H1 (cell line): ENCODE measurements at regions not wholly inside any gene's neighbourhood (a gene's known extent, or its start where the extent isn't known, plus 50 kb on each side); places are given as distances from the start of the nearest gene placed in this dataset.

Experiments
- CTCF ChIA-PET: fragments of 300-600 bp; sonication (Branson Sonifier 250); formaldehyde crosslinking; loops from one replicate; lab custom pipeline; 2021; ENCODE audit not compliant: partially characterized antibody; lab: Charles Lee
- POLR2A ChIA-PET: fragments of 300-600 bp; sonication (Branson Sonifier 250); formaldehyde crosslinking; loops from one replicate; lab custom pipeline; 2021; ENCODE audit warnings: inconsistent platforms; ENCODE audit not compliant: partially characterized antibody; lab: Charles Lee
- DNase-seq, 2 experiments: peaks; one replicate each; pipeline versions ENCODE4 v3.0.0 to v3.0.0-alpha.2; 2010 to 2022; ENCODE audit warnings: low spot score in 2 of 2, low read depth in 1 of 2, mixed read lengths in 1 of 2
- FAIRE-seq: peaks from 2 replicates; lab custom pipeline; 2011; peaks lifted over from hg19 to GRCh38; lab: Jason Lieb, UNC
- H2AFZ ChIP-seq: 2 replicates; pipeline ENCODE4 v1.8.1; 2012; ENCODE audit warnings: low read length, inconsistent platforms
- H2AK5ac ChIP-seq: 2 replicates; pipeline ENCODE4 v1.6.1; 2013; ENCODE audit warnings: low read depth, low read length
- H2BK120ac ChIP-seq: replicated peaks from 2 replicates; pipeline ENCODE3; 2013; ENCODE audit warnings: low read depth, low read length, inconsistent platforms
- H2BK12ac ChIP-seq: 2 replicates; pipeline ENCODE4 v1.6.1; 2013; ENCODE audit warnings: low read depth, low read length
- H2BK15ac ChIP-seq: 2 replicates; pipeline ENCODE4 v1.6.1; 2013; ENCODE audit warnings: low read length
- H2BK20ac ChIP-seq: 2 replicates; pipeline ENCODE4 v1.6.1; 2013; ENCODE audit warnings: low read length
- H2BK5ac ChIP-seq: 2 replicates; pipeline ENCODE4 v1.6.1; 2013; ENCODE audit warnings: low read depth, low read length
- H3K14ac ChIP-seq: 2 replicates; pipeline ENCODE4 v1.6.1; 2013; ENCODE audit warnings: inconsistent platforms; ENCODE audit not compliant: insufficient read length
- H3K18ac ChIP-seq: 2 replicates; pipeline ENCODE4 v1.6.1; 2013; ENCODE audit warnings: low read length; ENCODE audit errors: extremely low read depth
- H3K23ac ChIP-seq: 2 replicates; pipeline ENCODE4 v1.6.1; 2013; ENCODE audit warnings: inconsistent platforms; ENCODE audit not compliant: insufficient read length
- H3K23me2 ChIP-seq: 2 replicates; pipeline ENCODE4 v1.6.1; 2013; ENCODE audit warnings: low read depth, low read length
- H3K27ac ChIP-seq: 2 replicates; pipeline ENCODE4 v1.6.1; 2011; ENCODE audit warnings: low read depth, low read length, inconsistent platforms
- H3K27me3 ChIP-seq, 4 experiments: replicated peaks in 1 of 4; 1 replicate in 1 of 4; 2 replicates in 3 of 4; pipeline versions ENCODE4 v1.6.1 to v1.8.1; 2011 to 2013; ENCODE audit warnings: low read length in 3 of 4, mild to moderate bottlenecking in 3 of 4, inconsistent platforms in 2 of 4, mixed read lengths in 2 of 4, moderate library complexity in 1 of 4; ENCODE audit not compliant: control insufficient read depth in 3 of 4, insufficient read depth in 3 of 4; ENCODE audit errors: extremely low read depth in 1 of 4
- H3K36me3 ChIP-seq, 4 experiments: 2 replicates each; pipeline versions ENCODE4 v1.6.1 to v1.8.1; 2011 to 2013; ENCODE audit warnings: mild to moderate bottlenecking in 4 of 4, low read length in 3 of 4, moderate library complexity in 2 of 4, control low read depth in 1 of 4, inconsistent platforms in 1 of 4; ENCODE audit not compliant: insufficient read depth in 4 of 4, control insufficient read depth in 2 of 4
- H3K4ac ChIP-seq: replicated peaks from 2 replicates; pipeline ENCODE3; 2013; ENCODE audit warnings: low read length, low read depth, mixed read lengths, inconsistent platforms; ENCODE audit not compliant: insufficient read length
- H3K4me1 ChIP-seq, 4 experiments: replicated peaks in 1 of 4; 1 replicate in 1 of 4; 2 replicates in 3 of 4; pipeline versions ENCODE4 v1.6.1 to v1.8.1; 2011 to 2013; ENCODE audit warnings: low read length in 3 of 4, inconsistent platforms in 2 of 4, mixed read lengths in 1 of 4; ENCODE audit not compliant: insufficient read depth in 4 of 4, control insufficient read depth in 3 of 4
- H3K4me2 ChIP-seq, 2 experiments: 2 replicates each; pipeline versions ENCODE4 v1.6.1 to v1.8.1; 2011 to 2013; ENCODE audit warnings: low read depth in 2 of 2, low read length in 2 of 2, control low read depth in 1 of 2, inconsistent platforms in 1 of 2, mild to moderate bottlenecking in 1 of 2; ENCODE audit not compliant: insufficient read depth in 1 of 2
- H3K4me3 ChIP-seq, 4 experiments: fragments of 200-600, 300-600 bp in 1 of 4; sonication (generic), shearing (Covaris generic), sonication (Bioruptor Twin) in 1 of 4; 2 replicates each; pipeline versions ENCODE4 v1.5.1 to v1.8.1; 2011 to 2016; ENCODE audit warnings: low read length in 4 of 4, low read depth in 3 of 4, control low read depth in 2 of 4, inconsistent platforms in 2 of 4, mild to moderate bottlenecking in 2 of 4, mixed read lengths in 1 of 4, moderate library complexity in 1 of 4; ENCODE audit not compliant: insufficient read depth in 2 of 4; ENCODE audit errors: extremely low read depth in 1 of 4
- H3K56ac ChIP-seq: replicated peaks from 2 replicates; pipeline ENCODE3; 2013; ENCODE audit warnings: low read depth, mild to moderate bottlenecking, mixed read lengths, low read length, inconsistent platforms; ENCODE audit not compliant: insufficient read length
- H3K79me1 ChIP-seq: 2 replicates; pipeline ENCODE4 v1.6.1; 2013; ENCODE audit warnings: low read depth, low read length, control low read depth
- H3K79me2 ChIP-seq, 2 experiments: 2 replicates each; pipeline versions ENCODE4 v1.6.1 to v1.8.1; 2012 to 2013; ENCODE audit warnings: low read length in 2 of 2, mild to moderate bottlenecking in 2 of 2, inconsistent platforms in 1 of 2; ENCODE audit not compliant: insufficient read depth in 2 of 2, control insufficient read depth in 1 of 2
- H3K9ac ChIP-seq, 4 experiments: replicated peaks in 1 of 4; 1 replicate in 1 of 4; 2 replicates in 3 of 4; pipeline versions ENCODE4 v1.6.1 to v1.8.1; 2011 to 2013; ENCODE audit warnings: low read depth in 3 of 4, low read length in 3 of 4, control low read depth in 2 of 4, mild to moderate bottlenecking in 2 of 4, moderate library complexity in 2 of 4, inconsistent platforms in 1 of 4; ENCODE audit errors: extremely low read depth in 1 of 4
- H3K9me3 ChIP-seq, 2 experiments: 2 replicates each; pipeline versions ENCODE4 v1.6.1 to v1.8.1; 2012 to 2013; ENCODE audit warnings: mild to moderate bottlenecking in 2 of 2, moderate library complexity in 2 of 2, control low read depth in 1 of 2, inconsistent platforms in 1 of 2, low read depth in 1 of 2, low read length in 1 of 2, mixed read lengths in 1 of 2; ENCODE audit not compliant: insufficient read depth in 2 of 2
- H4K20me1 ChIP-seq, 2 experiments: replicated peaks in 1 of 2; 2 replicates each; pipeline versions ENCODE3 to v1.8.1; 2011 to 2013; ENCODE audit warnings: inconsistent platforms in 2 of 2, low read length in 2 of 2, mild to moderate bottlenecking in 1 of 2; ENCODE audit not compliant: insufficient read depth in 2 of 2, control insufficient read depth in 1 of 2
- H4K5ac ChIP-seq: 2 replicates; pipeline ENCODE4 v1.6.1; 2013; ENCODE audit warnings: low read length, low read depth, mixed read lengths, inconsistent platforms; ENCODE audit not compliant: insufficient read length
- H4K8ac ChIP-seq: 2 replicates; pipeline ENCODE4 v1.8.0; 2013; ENCODE audit warnings: mild to moderate bottlenecking, moderate library complexity, low read length, inconsistent platforms; ENCODE audit not compliant: insufficient read depth; ENCODE audit errors: extremely low read depth
- H4K91ac ChIP-seq: replicated peaks from 2 replicates; pipeline ENCODE3; 2013; ENCODE audit warnings: low read length, mixed read lengths, inconsistent platforms; ENCODE audit not compliant: insufficient read length
- BACH1 ChIP-seq: IDR thresholded peaks from 2 replicates; pipeline ENCODE4 v1.6.1; 2012; ENCODE audit warnings: low read length, improper control_type of control experiment
- FOSL1 ChIP-seq: IDR thresholded peaks from 2 replicates; pipeline ENCODE4 v1.6.1; 2011; ENCODE audit warnings: mild to moderate bottlenecking, low read depth, low read length, moderate library complexity; ENCODE audit not compliant: insufficient read depth
- KDM5A ChIP-seq: fragments of 200-600 bp; IDR thresholded peaks from 2 replicates; pipeline ENCODE4 v1.7.1; 2012; ENCODE audit warnings: mild to moderate bottlenecking, low read length, inconsistent platforms, mixed read lengths
- RAD21 ChIP-seq, 2 experiments: IDR thresholded peaks in 1 of 2; conservative IDR thresholded peaks in 1 of 2; 2 replicates each; pipeline ENCODE4 v1.6.1; 2011; ENCODE audit warnings: low read depth in 2 of 2, low read length in 2 of 2, improper control_type of control experiment in 1 of 2, inconsistent platforms in 1 of 2, mild to moderate bottlenecking in 1 of 2, moderate library complexity in 1 of 2
- SAP30 ChIP-seq: fragments of 300-600 bp; sonication (generic); IDR thresholded peaks from 2 replicates; pipeline ENCODE4 v1.7.1; 2012; ENCODE audit warnings: low read length, moderate library complexity, mild to moderate bottlenecking, inconsistent platforms; ENCODE audit not compliant: insufficient read depth, insufficient replicate concordance
- WGBS, 2 experiments: shearing (Covaris generic) in 1 of 2; methylation state at CpG; one replicate each; pipeline versions ENCODE4 v1.1.6 to v1.1.7; 2013 to 2015; ENCODE audit warnings: low lambda C conversion rate in 2 of 2, mixed read lengths in 2 of 2, inconsistent platforms in 1 of 2, low coverage in 1 of 2, missing lambda C conversion rate in 1 of 2; ENCODE audit not compliant: insufficient replicate concordance in 2 of 2, insufficient coverage in 1 of 2, insufficient read length in 1 of 2; ENCODE audit errors: extremely low coverage in 1 of 2, missing lambda C conversion rate in 1 of 2; 5-methylcytosine and 5-hydroxymethylcytosine counted together

DNA sequence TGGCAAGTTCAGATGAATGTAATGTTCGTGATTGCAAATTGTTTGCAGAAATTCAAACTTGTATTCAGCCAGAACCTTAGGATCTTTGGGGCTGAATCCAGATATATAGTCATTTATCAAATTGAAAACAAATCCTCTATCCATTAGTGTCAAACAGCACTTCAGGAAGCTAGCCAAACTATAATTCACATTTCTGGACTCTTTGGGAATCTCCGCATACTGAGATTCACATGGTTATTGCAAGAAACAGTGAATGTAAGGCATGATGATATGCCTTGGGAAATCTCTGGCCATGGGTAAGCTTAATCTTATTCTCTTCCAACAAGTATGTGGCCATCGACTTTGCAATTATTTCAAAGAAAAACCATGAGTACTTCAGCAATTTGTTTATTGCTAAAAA is 98.5 kb downstream of the KLHL28 start (continued):
- no peak for TF ChIP-seq BACH1
- TF ChIP-seq, all 59 proteins: peak for 0

- no peak for FAIRE-seq
- no peak overlapping the region for H2BK5ac ChIP-seq
- peak; percentile 16 to 31; a peak in 2 of 4 replicates for TF ChIP-seq RAD21 (IDR thresholded peaks at IDR 0.05 in 1 of 2, conservative IDR thresholded peaks at IDR 0.05 in 1 of 2; ENCODE audit: low read depth in 2 of 2, low read length in 2 of 2)
- no peak for TF ChIP-seq FOSL1
- no peak for TF ChIP-seq KDM5A
- no peak for TF ChIP-seq SAP30
- TF ChIP-seq, all 59 proteins: peak for 1
- H3K79me1 ChIP-seq, result no peaks in the 10 kb centered on the region
- H3K4ac ChIP-seq, result no peak overlapping the region
- no peaks in the 10 kb centered on the region for H3K27me3 ChIP-seq
- H3K27ac ChIP-seq, result no peak overlapping the region
- no peak overlapping the region for H3K4me3 ChIP-seq
- H3K4me2 ChIP-seq, result no peak overlapping the region
- H2AFZ ChIP-seq, result no peak overlapping the region
- H4K8ac ChIP-seq, result no peak overlapping the region
- no peak overlapping the region for H2BK20ac ChIP-seq
- no peaks in the 10 kb centered on the region for H4K20me1 ChIP-seq
- no peaks in the 10 kb centered on the region for H3K79me2 ChIP-seq
- no peak overlapping the region for H3K14ac ChIP-seq
- no peak for DNase-seq
- H3K56ac ChIP-seq, result no peak overlapping the region
- no peak overlapping the region for H3K9ac ChIP-seq
- ChIA-PET CTCF (interaction anchor here (0.8 kb wide), 1 partner anchor 8 kb away, joined by 3 read pairs; no protein-coding TSS in a partner anchor), POLR2A (no interaction called here)
- H3K23ac ChIP-seq, result no peak overlapping the region
- no peak overlapping the region for H2BK120ac ChIP-seq
- no peak overlapping the region for H2BK12ac ChIP-seq
- H4K5ac ChIP-seq, result no peak overlapping the region
- no peak overlapping the region for H3K18ac ChIP-seq
- H2AK5ac ChIP-seq, result no peak overlapping the region
- H4K91ac ChIP-seq, result no peak overlapping the region
- H3K23me2 ChIP-seq, result no peaks in the 10 kb centered on the region
- H2BK15ac ChIP-seq, result no peak overlapping the region
- H3K4me1 ChIP-seq, result no peaks in the 10 kb centered on the region
- WGBS, 2 experiments, result 91% methylated on average over 4 of the region's 4 CpGs; no CpG with 5 or more reads in 1 of the 2 experiments
- H3K36me3 ChIP-seq, result no peaks in the 10 kb centered on the region
- H3K9me3 ChIP-seq, result no peaks in the 10 kb centered on the region; a peak in 1 of 4 replicates
Observed at GRCh38 chr14:44854114-44854513, 107.6 kb downstream of the KLHL28 start.
